PC-3 (cell line): ENCODE measurements at regions not wholly inside any gene's neighbourhood (a gene's known extent, or its start where the extent isn't known, plus 50 kb on each side); places are given as distances from the start of the nearest gene placed in this dataset.

Experiments used
- ATAC-seq: fragments of 200-7000 bp; cut with Tn5 transposase; 2 replicates; pipeline ENCODE4 v1.9.1; 2020; ENCODE audit warnings: mild to moderate bottlenecking, moderate library complexity
- BruUV-seq: library from RNA; stranded (reverse); fragments of 400-500 nt; replicated peaks from 2 replicates; lab custom pipeline; 2021; lab: Mats Ljungman, UMichigan
- CTCF ChIA-PET: fragments of 300-600 bp; sonication (Branson Sonifier 250); formaldehyde crosslinking; loops from one replicate; lab custom pipeline; 2022; ENCODE audit warnings: antibody characterized with exemption; lab: Charles Lee
- POLR2A ChIA-PET: fragments of 300-600 bp; sonication (Branson Sonifier 250); formaldehyde crosslinking; loops from one replicate; lab custom pipeline; 2022; ENCODE audit warnings: antibody characterized with exemption; ENCODE audit not compliant: unreplicated experiment; lab: Charles Lee
- DNase-seq: peaks from one replicate; pipeline ENCODE4 v3.0.0-alpha.2; 2015
- H2AFZ ChIP-seq: fragments of 300-600 bp; sonication (generic); 2 replicates; pipeline ENCODE4 v1.6.0; 2016; ENCODE audit warnings: antibody characterized with exemption, low read length
- H3F3A ChIP-seq: fragments of 300-600 bp; sonication (generic); one replicate; pipeline ENCODE4 v1.6.0; 2017; ENCODE audit warnings: antibody characterized with exemption, low read length, control low read depth, mild to moderate bottlenecking; ENCODE audit not compliant: unreplicated experiment
- H3K27ac ChIP-seq: fragments of 300-600 bp; sonication (generic); 2 replicates; pipeline ENCODE4 v1.5.1; 2016; ENCODE audit warnings: mild to moderate bottlenecking, low read length
- H3K27me3 ChIP-seq: fragments of 300-600 bp; sonication (generic); 2 replicates; pipeline ENCODE4 v1.6.1; 2016; ENCODE audit warnings: low read length, mixed read lengths
- H3K36me3 ChIP-seq: fragments of 300-600 bp; sonication (generic); 2 replicates; pipeline ENCODE4 v1.6.1; 2016; ENCODE audit warnings: low read depth, mixed run types, low read length, mixed read lengths
- H3K4me1 ChIP-seq: fragments of 300-600 bp; sonication (generic); 2 replicates; pipeline ENCODE4 v1.5.1; 2016; ENCODE audit warnings: low read length; ENCODE audit not compliant: insufficient read depth
- H3K4me2 ChIP-seq: fragments of 300-600 bp; sonication (generic); 2 replicates; pipeline ENCODE4 v1.6.0; 2016; ENCODE audit warnings: low read length
- H3K4me3 ChIP-seq: fragments of 300-600 bp; sonication (generic); 2 replicates; pipeline ENCODE4 v1.5.1; 2016; ENCODE audit warnings: mild to moderate bottlenecking, low read length, mixed read lengths
- H3K79me2 ChIP-seq: fragments of 300-600 bp; sonication (generic); 2 replicates; pipeline ENCODE4 v1.6.1; 2017; ENCODE audit warnings: low read length, mixed read lengths
- H3K9ac ChIP-seq: fragments of 300-600 bp; sonication (generic); 2 replicates; pipeline ENCODE4 v1.6.0; 2016; ENCODE audit warnings: mild to moderate bottlenecking, low read length
- H3K9me2 ChIP-seq: fragments of 300-600 bp; sonication (generic); replicated peaks from 2 replicates; pipeline ENCODE4 v1.6.1; 2016; ENCODE audit warnings: mixed run types, low read length, mixed read lengths
- H3K9me3 ChIP-seq: fragments of 300-600 bp; sonication (generic); 2 replicates; pipeline ENCODE4 v1.6.1; 2016; ENCODE audit warnings: low read length, mixed read lengths
- H4K20me1 ChIP-seq: fragments of 300-600 bp; sonication (generic); 2 replicates; pipeline ENCODE4 v1.6.1; 2016; ENCODE audit warnings: low read length, mixed read lengths
- CTCF ChIP-seq: fragments of 300-600 bp; sonication (generic); conservative IDR thresholded peaks from 2 replicates; pipeline ENCODE4 v1.5.1; 2017; ENCODE audit warnings: antibody characterized with exemption, low read depth, mild to moderate bottlenecking, low read length
- EZH2 ChIP-seq: fragments of 300-600 bp; sonication (generic); IDR thresholded peaks from one replicate; pipeline ENCODE4 v1.6.1; 2017; ENCODE audit warnings: antibody characterized with exemption, mild to moderate bottlenecking, low read length; ENCODE audit not compliant: unreplicated experiment
- EZH2phosphoT487 ChIP-seq: fragments of 300-600 bp; sonication (generic); IDR thresholded peaks from 2 replicates; pipeline ENCODE4 v1.6.1; 2018; ENCODE audit warnings: mild to moderate bottlenecking, antibody characterized with exemption, low read length, borderline replicate concordance
- intact Hi-C: fragments of 100-400 bp; cut with micrococcal nuclease; formaldehyde crosslinking; loops from 2 replicates; pipeline ENCODE4 v1.9.0; 2023

GRCh38 chr6:40188931-40189330 lies 254.7 kb upstream of the MOCS1 start:
- Histone ChIP-seq H2AFZ (no peak overlapping the region), H3K4me1 (no peaks in the 10 kb centered on the region), H3K27ac (no peak overlapping the region), H3K4me2 (no peak overlapping the region), H3K4me3 (no peak overlapping the region), H3K36me3 (no peaks in the 10 kb centered on the region), H3K27me3 (no peaks in the 10 kb centered on the region), H3K9me3 (peaks cover 25% of the 10 kb centered on the region), H4K20me1 (no peaks in the 10 kb centered on the region), H3K9me2 (no peaks in the 10 kb centered on the region), H3K79me2 (no peaks in the 10 kb centered on the region), H3F3A (no peaks in the 10 kb centered on the region), H3K9ac (no peak overlapping the region)
- ATAC-seq, result no peak
- no peak for TF ChIP-seq EZH2phosphoT487
- TF ChIP-seq CTCF, result no peak
- TF ChIP-seq EZH2, result no peak
- ChIA-PET POLR2A (no interaction called here), CTCF (no interaction called here)
- no TSS peak for BruUV-seq
- DNase-seq, result no peak
- intact Hi-C loops, result no loop called here

GRCh38 chr6:40187535-40188144 lies 253.4 kb upstream of the MOCS1 start:
- Histone ChIP-seq H3K79me2 (no peaks in the 10 kb centered on the region), H3K9ac (no peak overlapping the region), H3K27ac (no peak overlapping the region), H3K4me2 (no peak overlapping the region), H4K20me1 (no peaks in the 10 kb centered on the region), H3K4me1 (no peaks in the 10 kb centered on the region), H3K4me3 (no peak overlapping the region), H3K27me3 (no peaks in the 10 kb centered on the region), H3K9me2 (no peaks in the 10 kb centered on the region), H3F3A (no peaks in the 10 kb centered on the region), H2AFZ (no peak overlapping the region), H3K36me3 (no peaks in the 10 kb centered on the region), H3K9me3 (peaks cover 35% of the 10 kb centered on the region)
- CTCF ChIA-PET, result no interaction called here
- ATAC-seq, result no peak
- no TSS peak for BruUV-seq
- no peak for TF ChIP-seq EZH2phosphoT487
- no peak for TF ChIP-seq EZH2
- no peak for TF ChIP-seq CTCF
- intact Hi-C loops, result no loop called here
- POLR2A ChIA-PET, result no interaction called here
- DNase-seq, result no peak

GRCh38 chr6:40185486-40185885 lies 251.2 kb upstream of the MOCS1 start:
- Histone ChIP-seq H3K4me2 (no peak overlapping the region), H3K27ac (no peak overlapping the region), H3K79me2 (no peaks in the 10 kb centered on the region), H3K9ac (no peak overlapping the region), H3K9me3 (peaks cover 38% of the 10 kb centered on the region), H3K36me3 (no peaks in the 10 kb centered on the region), H3K9me2 (no peaks in the 10 kb centered on the region), H3K4me1 (no peaks in the 10 kb centered on the region), H4K20me1 (no peaks in the 10 kb centered on the region), H2AFZ (no peak overlapping the region), H3K4me3 (no peak overlapping the region), H3K27me3 (no peaks in the 10 kb centered on the region), H3F3A (no peaks in the 10 kb centered on the region)
- intact Hi-C loops, result no loop called here
- no peak for DNase-seq
- CTCF ChIA-PET, result no interaction called here
- no peak for ATAC-seq
- TF ChIP-seq EZH2 (no peak), EZH2phosphoT487 (no peak), CTCF (no peak)
- BruUV-seq, result no TSS peak
- POLR2A ChIA-PET, result no interaction called here
